ENCODE measurements at regions not wholly inside any gene's neighbourhood (a gene's known extent, or its start where the extent isn't known, plus 50 kb on each side); places are given as distances from the start of the nearest gene placed in this dataset.

- no peak for TF ChIP-seq CTCF (IDR thresholded peaks at IDR 0.05)
- TF ChIP-seq POLR2A (IDR thresholded peaks at IDR 0.05) = no peak
Observed at GRCh38 chr11:86181379-86181778, 63.2 kb upstream of the EED start.
